Adrenal gland (tissue), 5 donors: ENCODE measurements at regions not wholly inside any gene's neighbourhood (a gene's known extent, or its start where the extent isn't known, plus 50 kb on each side); places are given as distances from the start of the nearest gene placed in this dataset.

ENCODE experiments used
- CTCF ChIP-seq, 6 experiments: fragments of 450-650 bp in 4 of 6; fragments of 200-600 bp in 2 of 6; sonication (generic) in 1 of 6; IDR thresholded peaks; 1 replicate in 5 of 6; 2 replicates in 1 of 6; pipeline versions ENCODE4 v1.5.1 to v1.8.0; 2016 to 2021; ENCODE audit warnings: antibody characterized with exemption in 6 of 6, mild to moderate bottlenecking in 2 of 6, moderate library complexity in 1 of 6
- POLR2A ChIP-seq, 2 donors: fragments of 450-650 bp; IDR thresholded peaks; one replicate each; pipeline ENCODE4 v1.6.1; 2017; ENCODE audit warnings: antibody characterized with exemption in 2 of 2, mild to moderate bottlenecking in 2 of 2, moderate library complexity in 1 of 2
- donor health status: DM: no; HTN: no; CAD: no.

DNA sequence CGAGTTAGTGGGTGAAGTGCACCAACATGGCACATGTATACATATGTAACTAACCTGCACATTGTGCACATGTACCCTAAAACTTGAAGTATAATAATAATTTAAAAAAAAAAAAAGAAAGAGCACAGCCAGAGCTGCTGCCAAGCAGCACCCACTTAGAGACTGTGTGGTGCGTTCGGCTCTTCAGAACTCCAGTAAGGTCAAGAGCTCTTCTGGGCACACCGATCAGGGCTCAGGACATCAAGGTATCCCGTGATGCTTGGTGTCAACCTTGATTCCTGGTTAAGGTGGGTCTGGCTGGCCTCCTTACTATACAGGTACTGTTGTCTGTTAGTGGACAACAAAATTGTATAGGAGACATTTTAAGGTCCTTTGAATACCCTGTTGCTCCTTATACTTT is 385.7 kb upstream of the AKR1E2 start:
- TF ChIP-seq CTCF (IDR thresholded peaks at IDR 0.05) = no peak
- TF ChIP-seq POLR2A (IDR thresholded peaks at IDR 0.05) = no peak
